OCI-LY3 (cell line): ENCODE measurements at regions not wholly inside any gene's neighbourhood (a gene's known extent, or its start where the extent isn't known, plus 50 kb on each side); places are given as distances from the start of the nearest gene placed in this dataset.

ENCODE experiments used
- EZH2phosphoT487 ChIP-seq: fragments of 200-600 bp; shearing (Covaris generic); IDR thresholded peaks from 2 replicates; pipeline ENCODE4 v1.6.1; 2018; ENCODE audit warnings: antibody characterized with exemption, mixed run types, low read depth
- TF ChIP-seq, protein P1 (sequence below): fragments of 200-600, 300-600 bp; sonication (generic); IDR thresholded peaks from 2 replicates; pipeline ENCODE4 v1.5.1; 2014; ENCODE audit warnings: antibody characterized with exemption, low read length, low read depth

DNA sequence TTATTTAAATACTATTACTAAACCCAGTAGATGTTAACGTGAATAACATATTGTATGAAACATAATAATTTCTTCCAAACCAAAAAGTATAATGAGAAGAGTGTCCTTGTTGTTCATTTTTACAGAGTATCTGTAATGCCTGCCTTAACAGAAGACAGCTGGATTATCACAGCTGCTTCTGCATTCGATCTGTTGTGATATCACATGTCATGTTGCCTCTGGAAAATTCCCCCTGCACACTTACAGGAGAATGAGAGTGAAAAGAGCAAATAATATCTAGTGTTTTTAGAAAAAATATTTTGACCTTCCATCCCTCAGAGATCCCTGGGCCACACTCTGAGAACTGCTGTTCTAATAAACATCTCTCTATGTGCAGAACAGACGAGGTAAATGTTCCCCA is 240.1 kb upstream of the NOCT start:
- TF ChIP-seq, protein P1, sequence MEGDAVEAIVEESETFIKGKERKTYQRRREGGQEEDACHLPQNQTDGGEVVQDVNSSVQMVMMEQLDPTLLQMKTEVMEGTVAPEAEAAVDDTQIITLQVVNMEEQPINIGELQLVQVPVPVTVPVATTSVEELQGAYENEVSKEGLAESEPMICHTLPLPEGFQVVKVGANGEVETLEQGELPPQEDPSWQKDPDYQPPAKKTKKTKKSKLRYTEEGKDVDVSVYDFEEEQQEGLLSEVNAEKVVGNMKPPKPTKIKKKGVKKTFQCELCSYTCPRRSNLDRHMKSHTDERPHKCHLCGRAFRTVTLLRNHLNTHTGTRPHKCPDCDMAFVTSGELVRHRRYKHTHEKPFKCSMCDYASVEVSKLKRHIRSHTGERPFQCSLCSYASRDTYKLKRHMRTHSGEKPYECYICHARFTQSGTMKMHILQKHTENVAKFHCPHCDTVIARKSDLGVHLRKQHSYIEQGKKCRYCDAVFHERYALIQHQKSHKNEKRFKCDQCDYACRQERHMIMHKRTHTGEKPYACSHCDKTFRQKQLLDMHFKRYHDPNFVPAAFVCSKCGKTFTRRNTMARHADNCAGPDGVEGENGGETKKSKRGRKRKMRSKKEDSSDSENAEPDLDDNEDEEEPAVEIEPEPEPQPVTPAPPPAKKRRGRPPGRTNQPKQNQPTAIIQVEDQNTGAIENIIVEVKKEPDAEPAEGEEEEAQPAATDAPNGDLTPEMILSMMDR, result no peak
- TF ChIP-seq EZH2phosphoT487, result no peak
